22Rv1 (cell line): ENCODE measurements at regions not wholly inside any gene's neighbourhood (a gene's known extent, or its start where the extent isn't known, plus 50 kb on each side); places are given as distances from the start of the nearest gene placed in this dataset.

Experiments
- CTCF ChIP-seq: fragments of 450-650 bp; IDR thresholded peaks from 2 replicates; pipeline ENCODE4 v1.5.1; 2017; ENCODE audit warnings: mild to moderate bottlenecking
- ZFX ChIP-seq: fragments of 450-650 bp; IDR thresholded peaks from 2 replicates; pipeline ENCODE4 v1.6.1; 2017; ENCODE audit warnings: antibody characterized with exemption, borderline replicate concordance

DNA sequence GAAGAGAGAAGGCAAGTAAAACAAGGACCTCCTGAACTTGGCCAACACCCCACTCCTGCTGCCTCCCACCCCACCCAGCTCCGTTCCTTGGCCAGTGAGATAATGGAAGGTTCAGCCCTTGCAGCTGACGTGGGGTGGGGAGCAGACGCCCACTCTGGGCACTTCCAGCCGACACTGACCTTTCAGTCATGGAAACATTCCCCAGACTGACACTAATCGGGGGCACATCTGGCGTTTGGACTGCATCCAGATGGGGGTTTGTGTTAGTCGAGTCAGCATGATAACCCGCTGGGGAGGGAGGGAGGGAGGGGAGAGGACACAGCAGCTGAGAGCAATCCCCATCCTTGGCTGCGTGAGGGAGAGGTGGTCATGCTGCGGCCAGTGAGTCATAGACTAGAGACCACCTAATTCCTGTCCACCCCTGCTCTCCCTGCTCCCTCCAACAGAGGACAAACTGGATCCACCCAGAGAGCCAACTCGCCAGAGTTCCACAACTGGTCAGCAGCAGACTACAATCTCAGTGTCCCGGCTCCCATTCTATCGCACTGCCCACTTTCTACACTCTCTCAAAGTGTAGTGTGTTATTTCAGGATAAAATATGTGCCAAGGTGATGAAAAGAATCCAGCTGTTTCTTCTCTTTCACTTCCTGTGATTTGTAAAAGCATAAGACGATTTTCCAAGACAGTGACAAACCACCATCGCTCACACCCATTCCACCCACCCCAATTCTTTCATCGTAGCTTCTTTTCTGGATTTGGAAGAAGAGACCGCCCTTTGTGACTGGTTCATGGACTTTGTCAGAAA is 115.4 kb upstream of the PKDCC start:
- TF ChIP-seq CTCF: no peak
- TF ChIP-seq ZFX: no peak
